ENCODE measurements at regions not wholly inside any gene's neighbourhood (a gene's known extent, or its start where the extent isn't known, plus 50 kb on each side); places are given as distances from the start of the nearest gene placed in this dataset.

DNA sequence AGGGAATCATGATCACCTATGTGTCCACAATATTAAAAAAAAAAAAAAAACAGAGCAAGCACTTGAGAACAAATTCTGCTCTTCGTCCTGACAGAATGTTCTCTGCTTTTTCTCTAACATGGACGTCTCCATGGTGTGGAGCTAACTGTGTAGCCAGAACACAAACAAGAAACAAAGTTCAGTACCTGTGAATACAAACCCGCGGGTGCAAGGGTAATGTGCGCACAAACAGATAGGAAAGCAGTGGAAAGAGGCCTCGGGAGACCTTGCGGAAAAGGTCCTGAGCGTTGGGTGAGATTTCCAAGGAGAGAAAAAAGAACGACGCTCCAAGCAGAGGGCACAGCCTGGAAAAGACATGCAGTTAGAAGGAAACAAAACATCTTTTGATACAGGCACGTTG is 92.0 kb upstream of the TBL1X start:
- no peak overlapping the region for H3K56ac ChIP-seq (replicated peaks; ENCODE audit: insufficient read length, low read depth, low read length)
- no peak overlapping the region for H3K23ac ChIP-seq (ENCODE audit: insufficient read length)
- H3K4me3 ChIP-seq (ENCODE audit: extremely low read depth in 1 of 4, insufficient read depth in 2 of 4, low read depth in 3 of 4, low read length in 4 of 4): no peak overlapping the region
- no peak overlapping the region for H2AK5ac ChIP-seq (ENCODE audit: low read depth, low read length)
- no peak overlapping the region for H4K5ac ChIP-seq (ENCODE audit: insufficient read length, low read depth, low read length)
- no peak overlapping the region for H2BK20ac ChIP-seq (ENCODE audit: low read length)
- no peaks in the 10 kb centered on the region for H3K27me3 ChIP-seq (replicated peaks in 1 of 4; ENCODE audit: control insufficient read depth in 3 of 4, extremely low read depth in 1 of 4, insufficient read depth in 3 of 4, low read length in 3 of 4)
- no peak overlapping the region for H3K18ac ChIP-seq (ENCODE audit: extremely low read depth, low read length)
- no peak overlapping the region for H3K4ac ChIP-seq (replicated peaks; ENCODE audit: insufficient read length, low read depth, low read length)
- H4K8ac ChIP-seq (ENCODE audit: extremely low read depth, insufficient read depth, low read length): no peak overlapping the region
- DNase-seq (ENCODE audit: low read depth in 1 of 2, low spot score in 2 of 2) (no peak), FAIRE-seq (no peak)
- H3K27ac ChIP-seq (ENCODE audit: low read depth, low read length): no peak overlapping the region
- no peak overlapping the region for H2BK12ac ChIP-seq (ENCODE audit: low read depth, low read length)
- H2AFZ ChIP-seq (ENCODE audit: low read length): no peak overlapping the region
- H3K4me1 ChIP-seq (replicated peaks in 1 of 4; ENCODE audit: control insufficient read depth in 3 of 4, insufficient read depth in 4 of 4, low read length in 3 of 4): no peaks in the 10 kb centered on the region
- no peak overlapping the region for H2BK120ac ChIP-seq (replicated peaks; ENCODE audit: low read depth, low read length)
- H2BK15ac ChIP-seq (ENCODE audit: low read length): no peak overlapping the region
- TF ChIP-seq EP300 (IDR thresholded peaks at IDR 0.05; ENCODE audit: borderline replicate concordance in 1 of 2, low read depth in 2 of 2, low read length in 2 of 2) (no peak), SP1 (IDR thresholded peaks at IDR 0.05; ENCODE audit: low read depth, low read length) (no peak), RNF2 (IDR thresholded peaks at IDR 0.05; ENCODE audit: borderline replicate concordance, low read depth, low read length, missing control alignments, poor library complexity, severe bottlenecking) (no peak), SUZ12 (IDR thresholded peaks at IDR 0.05; ENCODE audit: low read length) (no peak), TBP (IDR thresholded peaks at IDR 0.05; ENCODE audit: low read depth, low read length) (no peak), POLR2AphosphoS5 (IDR thresholded peaks at IDR 0.05; ENCODE audit: low read depth, low read length) (no peak), SAP30 (IDR thresholded peaks at IDR 0.05; ENCODE audit: insufficient read depth, insufficient replicate concordance, low read length) (no peak), BACH1 (IDR thresholded peaks at IDR 0.05; ENCODE audit: low read length) (no peak), NANOG (IDR thresholded peaks at IDR 0.05; ENCODE audit: insufficient read depth, low read depth, low read length, poor library complexity, severe bottlenecking) (no peak), CBX5 (IDR thresholded peaks at IDR 0.05; ENCODE audit: low read depth, low read length) (no peak), KDM1A (IDR thresholded peaks at IDR 0.05; ENCODE audit: borderline replicate concordance, low read length) (no peak), JUND (IDR thresholded peaks at IDR 0.05; ENCODE audit: low read length) (no peak)
- TF ChIP-seq, protein P1, sequence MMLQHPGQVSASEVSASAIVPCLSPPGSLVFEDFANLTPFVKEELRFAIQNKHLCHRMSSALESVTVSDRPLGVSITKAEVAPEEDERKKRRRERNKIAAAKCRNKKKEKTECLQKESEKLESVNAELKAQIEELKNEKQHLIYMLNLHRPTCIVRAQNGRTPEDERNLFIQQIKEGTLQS (IDR thresholded peaks at IDR 0.05; ENCODE audit: insufficient read depth, low read depth, low read length): no peak
- TF ChIP-seq, protein P2, sequence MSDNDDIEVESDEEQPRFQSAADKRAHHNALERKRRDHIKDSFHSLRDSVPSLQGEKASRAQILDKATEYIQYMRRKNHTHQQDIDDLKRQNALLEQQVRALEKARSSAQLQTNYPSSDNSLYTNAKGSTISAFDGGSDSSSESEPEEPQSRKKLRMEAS (IDR thresholded peaks at IDR 0.05): no peak
- H2BK5ac ChIP-seq (ENCODE audit: low read depth, low read length): no peak overlapping the region
- ChIA-PET POLR2A (ENCODE audit: partially characterized antibody) (no interaction called here), CTCF (ENCODE audit: partially characterized antibody) (interaction anchor here (1.4 kb wide), 1 partner anchor 192 kb away, joined by 3 read pairs; no protein-coding TSS in a partner anchor)
- no peak overlapping the region for H3K4me2 ChIP-seq (ENCODE audit: insufficient read depth in 1 of 2, low read depth in 2 of 2, low read length in 2 of 2)
- H3K36me3 ChIP-seq (ENCODE audit: control insufficient read depth in 2 of 4, insufficient read depth in 4 of 4, low read length in 3 of 4): no peaks in the 10 kb centered on the region
- no peaks in the 10 kb centered on the region for H3K9me3 ChIP-seq (ENCODE audit: insufficient read depth in 2 of 2, low read depth in 1 of 2, low read length in 1 of 2)
- no peaks in the 10 kb centered on the region for H3K79me1 ChIP-seq (ENCODE audit: low read depth, low read length)
- H3K9ac ChIP-seq (replicated peaks in 1 of 4; ENCODE audit: extremely low read depth in 1 of 4, low read depth in 3 of 4, low read length in 3 of 4): no peak overlapping the region
- 95% methylated on average over 8 of the region's 11 CpGs; no CpG with 5 or more reads in 1 of the 2 experiments for WGBS, 2 experiments (ENCODE audit: extremely low coverage in 1 of 2, insufficient coverage in 1 of 2, insufficient read length in 1 of 2, insufficient replicate concordance in 2 of 2, low coverage in 1 of 2, low lambda C conversion rate in 2 of 2, missing lambda C conversion rate in 1 of 2)
- H3K23me2 ChIP-seq (ENCODE audit: low read depth, low read length): no peaks in the 10 kb centered on the region
- H3K14ac ChIP-seq (ENCODE audit: insufficient read length): no peak overlapping the region
- H4K91ac ChIP-seq (replicated peaks; ENCODE audit: insufficient read length, low read length): no peak overlapping the region
- no peaks in the 10 kb centered on the region for H3K79me2 ChIP-seq (ENCODE audit: control insufficient read depth in 1 of 2, insufficient read depth in 2 of 2, low read length in 2 of 2)
- H4K20me1 ChIP-seq (replicated peaks in 1 of 2; ENCODE audit: control insufficient read depth in 1 of 2, insufficient read depth in 2 of 2, low read length in 2 of 2): no peaks in the 10 kb centered on the region
